ENCODE measurements at regions not wholly inside any gene's neighbourhood (a gene's known extent, or its start where the extent isn't known, plus 50 kb on each side); places are given as distances from the start of the nearest gene placed in this dataset.

DNA sequence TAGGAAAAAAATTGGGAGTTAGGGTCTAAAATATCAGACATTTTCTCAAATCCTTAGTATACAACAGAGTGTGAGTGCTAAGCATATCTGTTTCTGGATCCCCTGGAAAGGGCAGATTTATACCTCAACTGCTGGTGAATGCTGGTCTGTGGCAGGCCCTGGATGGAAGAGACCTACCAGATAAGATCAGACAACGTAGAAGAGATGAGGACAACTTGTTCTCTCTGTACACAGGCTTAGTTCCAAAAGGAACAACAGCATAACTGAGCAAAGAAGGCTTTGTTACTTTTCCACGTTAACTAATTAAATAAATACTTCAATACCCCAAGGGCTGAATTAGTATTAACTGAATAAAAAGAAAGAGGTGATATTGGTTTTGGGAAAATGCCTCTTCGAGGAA is 1277.3 kb downstream of the SLITRK5 start:
- TF ChIP-seq, protein P1, sequence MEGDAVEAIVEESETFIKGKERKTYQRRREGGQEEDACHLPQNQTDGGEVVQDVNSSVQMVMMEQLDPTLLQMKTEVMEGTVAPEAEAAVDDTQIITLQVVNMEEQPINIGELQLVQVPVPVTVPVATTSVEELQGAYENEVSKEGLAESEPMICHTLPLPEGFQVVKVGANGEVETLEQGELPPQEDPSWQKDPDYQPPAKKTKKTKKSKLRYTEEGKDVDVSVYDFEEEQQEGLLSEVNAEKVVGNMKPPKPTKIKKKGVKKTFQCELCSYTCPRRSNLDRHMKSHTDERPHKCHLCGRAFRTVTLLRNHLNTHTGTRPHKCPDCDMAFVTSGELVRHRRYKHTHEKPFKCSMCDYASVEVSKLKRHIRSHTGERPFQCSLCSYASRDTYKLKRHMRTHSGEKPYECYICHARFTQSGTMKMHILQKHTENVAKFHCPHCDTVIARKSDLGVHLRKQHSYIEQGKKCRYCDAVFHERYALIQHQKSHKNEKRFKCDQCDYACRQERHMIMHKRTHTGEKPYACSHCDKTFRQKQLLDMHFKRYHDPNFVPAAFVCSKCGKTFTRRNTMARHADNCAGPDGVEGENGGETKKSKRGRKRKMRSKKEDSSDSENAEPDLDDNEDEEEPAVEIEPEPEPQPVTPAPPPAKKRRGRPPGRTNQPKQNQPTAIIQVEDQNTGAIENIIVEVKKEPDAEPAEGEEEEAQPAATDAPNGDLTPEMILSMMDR (conservative IDR thresholded peaks at IDR 0.05; ENCODE audit: low read depth, low read length), result no peak
- TF ChIP-seq EZH2 (IDR thresholded peaks at IDR 0.05; ENCODE audit: borderline replicate concordance, low read depth, low read length, poor library complexity, severe bottlenecking), result no peak

All from A673 (cell line).